ENCODE measurements at regions not wholly inside any gene's neighbourhood (a gene's known extent, or its start where the extent isn't known, plus 50 kb on each side); places are given as distances from the start of the nearest gene placed in this dataset.

- TF ChIP-seq GATA3 (IDR thresholded peaks at IDR 0.05; ENCODE audit: low read depth, low read length) (no peak), GATA2 (IDR thresholded peaks at IDR 0.05; ENCODE audit: low read depth, low read length) (no peak)
These were observed 108.3 kb upstream of the TCERG1L start for GRCh38 chr10:131419797-131420196.

GRCh38 chr10:131420867-131421266 lies 109.3 kb upstream of the TCERG1L start:
- TF ChIP-seq GATA2 (IDR thresholded peaks at IDR 0.05; ENCODE audit: low read depth, low read length), result no peak
- TF ChIP-seq GATA3 (IDR thresholded peaks at IDR 0.05; ENCODE audit: low read depth, low read length), result no peak

- TF ChIP-seq GATA3 (IDR thresholded peaks at IDR 0.05; ENCODE audit: low read depth, low read length) (no peak), GATA2 (IDR thresholded peaks at IDR 0.05; ENCODE audit: low read depth, low read length) (no peak)
These were observed 109.9 kb upstream of the TCERG1L start for GRCh38 chr10:131421381-131421780.

- TF ChIP-seq GATA2 (IDR thresholded peaks at IDR 0.05; ENCODE audit: low read depth, low read length) (no peak), GATA3 (IDR thresholded peaks at IDR 0.05; ENCODE audit: low read depth, low read length) (no peak)
These were observed 111.2 kb upstream of the TCERG1L start for GRCh38 chr10:131422731-131423130.

GRCh38 chr10:131424053-131424452 lies 112.5 kb upstream of the TCERG1L start:
- TF ChIP-seq GATA2 (IDR thresholded peaks at IDR 0.05; ENCODE audit: low read depth, low read length), result no peak
- TF ChIP-seq GATA3 (IDR thresholded peaks at IDR 0.05; ENCODE audit: low read depth, low read length), result no peak

GRCh38 chr10:131424836-131425491 lies 113.4 kb upstream of the TCERG1L start:
- TF ChIP-seq GATA2 (IDR thresholded peaks at IDR 0.05; ENCODE audit: low read depth, low read length), result no peak
- TF ChIP-seq GATA3 (IDR thresholded peaks at IDR 0.05; ENCODE audit: low read depth, low read length), result no peak

- no peak for TF ChIP-seq GATA3 (IDR thresholded peaks at IDR 0.05; ENCODE audit: low read depth, low read length)
- TF ChIP-seq GATA2 (IDR thresholded peaks at IDR 0.05; ENCODE audit: low read depth, low read length), result no peak
These were observed 114.4 kb upstream of the TCERG1L start for GRCh38 chr10:131425752-131426533.

GRCh38 chr10:131426534-131426898 lies 115.0 kb upstream of the TCERG1L start:
- TF ChIP-seq GATA3 (IDR thresholded peaks at IDR 0.05; ENCODE audit: low read depth, low read length) (no peak), GATA2 (IDR thresholded peaks at IDR 0.05; ENCODE audit: low read depth, low read length) (no peak)

- TF ChIP-seq GATA3 (IDR thresholded peaks at IDR 0.05; ENCODE audit: low read depth, low read length), result no peak
- TF ChIP-seq GATA2 (IDR thresholded peaks at IDR 0.05; ENCODE audit: low read depth, low read length), result no peak
These were observed 115.8 kb upstream of the TCERG1L start for GRCh38 chr10:131427281-131427680.

- TF ChIP-seq GATA3 (IDR thresholded peaks at IDR 0.05; ENCODE audit: low read depth, low read length) (no peak), GATA2 (IDR thresholded peaks at IDR 0.05; ENCODE audit: low read depth, low read length) (no peak)
These were observed 116.4 kb upstream of the TCERG1L start for GRCh38 chr10:131427901-131428300.

GRCh38 chr10:131429141-131429540 lies 117.6 kb upstream of the TCERG1L start:
- TF ChIP-seq GATA2 (IDR thresholded peaks at IDR 0.05; ENCODE audit: low read depth, low read length) (no peak), GATA3 (IDR thresholded peaks at IDR 0.05; ENCODE audit: low read depth, low read length) (no peak)

GRCh38 chr10:131429942-131430341 lies 118.4 kb upstream of the TCERG1L start:
- TF ChIP-seq GATA3 (IDR thresholded peaks at IDR 0.05; ENCODE audit: low read depth, low read length) (no peak), GATA2 (IDR thresholded peaks at IDR 0.05; ENCODE audit: low read depth, low read length) (no peak)

GRCh38 chr10:131430716-131431412 lies 119.3 kb upstream of the TCERG1L start:
- no peak for TF ChIP-seq GATA2 (IDR thresholded peaks at IDR 0.05; ENCODE audit: low read depth, low read length)
- TF ChIP-seq GATA3 (IDR thresholded peaks at IDR 0.05; ENCODE audit: low read depth, low read length), result no peak

GRCh38 chr10:131431533-131431932 lies 120.0 kb upstream of the TCERG1L start:
- TF ChIP-seq GATA3 (IDR thresholded peaks at IDR 0.05; ENCODE audit: low read depth, low read length), result no peak
- peak; percentile 25; the same call in 1 of the 2 replicates for TF ChIP-seq GATA2 (IDR thresholded peaks at IDR 0.05; ENCODE audit: low read depth, low read length)

Measured in SH-SY5Y (cell line).